K562 (cell line): ENCODE measurements at regions not wholly inside any gene's neighbourhood (a gene's known extent, or its start where the extent isn't known, plus 50 kb on each side); places are given as distances from the start of the nearest gene placed in this dataset.

Experiments used
- ATAC-seq: fragments of 200-7000 bp; cut with Tn5 transposase; 3 replicates; pipeline ENCODE4 v1.9.1; 2020; ENCODE audit warnings: moderate library complexity
- BruUV-seq: library from RNA; stranded (reverse); fragments of 400-500 nt; replicated peaks from 2 replicates; lab custom pipeline; 2021; lab: Mats Ljungman, UMichigan
- CTCF ChIA-PET: fragments of 300-600 bp; formaldehyde crosslinking; extraction: SDS; loops from one replicate; lab custom pipeline; 2021; ENCODE audit warnings: low intra/inter-chr PET ratio; lab: Yijun Ruan, JAX
- POLR2A ChIA-PET: fragments of 300-600, 350-650 bp; sonication (Branson Sonifier 250); formaldehyde crosslinking; extraction: SDS; loops from one replicate; lab custom pipeline; 2021; ENCODE audit warnings: antibody characterized with exemption, inconsistent platforms; lab: Yijun Ruan, JAX
- DNase-seq, 4 experiments: peaks; one replicate each; pipeline versions ENCODE4 v3.0.0 to v3.0.0-alpha.2; 2011 to 2018; ENCODE audit warnings: low spot score in 3 of 4, mixed read lengths in 3 of 4; ENCODE audit errors: extremely low read depth in 1 of 4
- FAIRE-seq: peaks from 2 replicates; lab custom pipeline; 2011; peaks lifted over from hg19 to GRCh38; lab: Jason Lieb, UNC
- H2AFZ ChIP-seq: 2 replicates; pipeline ENCODE4 v1.6.0; 2011; ENCODE audit warnings: low read depth, low read length, control low read depth, inconsistent platforms
- H3K27ac ChIP-seq: fragments of 200-600 bp; 3 replicates; pipeline ENCODE4 v1.8.0; 2011; ENCODE audit warnings: low read depth, mild to moderate bottlenecking, control low read depth, inconsistent platforms, low read length, moderate library complexity, mixed read lengths; ENCODE audit errors: extremely low read depth
- H3K27me3 ChIP-seq, 2 experiments: fragments of 300-600 bp in 1 of 2; 2 replicates in 1 of 2; 3 replicates in 1 of 2; pipeline versions ENCODE4 v1.6.0 to v1.8.0; 2011; ENCODE audit warnings: inconsistent platforms in 2 of 2, low read length in 2 of 2, mild to moderate bottlenecking in 1 of 2, mixed read lengths in 1 of 2, moderate library complexity in 1 of 2; ENCODE audit not compliant: control insufficient read depth in 2 of 2, insufficient read depth in 2 of 2
- H3K36me3 ChIP-seq: fragments of 300-600 bp; 3 replicates; pipeline ENCODE4 v1.8.0; 2011; ENCODE audit warnings: mild to moderate bottlenecking, low read length, inconsistent platforms; ENCODE audit not compliant: control insufficient read depth, insufficient read depth
- H3K4me1 ChIP-seq, 2 experiments: fragments of 200-600 bp in 1 of 2; replicated peaks in 1 of 2; 2 replicates in 1 of 2; 3 replicates in 1 of 2; pipeline versions ENCODE4 v1.5.1 to v1.8.0; 2011; ENCODE audit warnings: inconsistent platforms in 2 of 2, low read length in 2 of 2, mild to moderate bottlenecking in 1 of 2, mixed read lengths in 1 of 2, moderate library complexity in 1 of 2; ENCODE audit not compliant: control insufficient read depth in 2 of 2, insufficient read depth in 2 of 2
- H3K4me2 ChIP-seq: 2 replicates; pipeline ENCODE4 v1.6.1; 2011; ENCODE audit warnings: low read length, control low read depth, inconsistent platforms, mixed read lengths; ENCODE audit not compliant: insufficient read depth
- H3K4me3 ChIP-seq: fragments of 200-600 bp; sonication (generic), shearing (Covaris generic); 2 replicates; pipeline ENCODE4 v1.5.1; 2016; ENCODE audit warnings: control low read depth, inconsistent platforms
- H3K79me2 ChIP-seq: fragments of 200-600 bp; 3 replicates; pipeline ENCODE4 v1.8.0; 2011; ENCODE audit warnings: low read length, inconsistent platforms; ENCODE audit not compliant: control insufficient read depth, insufficient read depth
- H3K9ac ChIP-seq, 2 experiments: 2 replicates each; pipeline versions ENCODE4 v1.6.0 to v1.6.1; 2011; ENCODE audit warnings: low read depth in 2 of 2, low read length in 2 of 2, control low read depth in 1 of 2, inconsistent platforms in 1 of 2, mild to moderate bottlenecking in 1 of 2, mixed read lengths in 1 of 2; ENCODE audit not compliant: insufficient read depth in 1 of 2
- H3K9me1 ChIP-seq: one replicate; pipeline ENCODE4 v1.6.0; 2011; ENCODE audit warnings: inconsistent platforms, mild to moderate bottlenecking, low read length, moderate library complexity; ENCODE audit not compliant: control insufficient read depth, insufficient read depth
- H3K9me3 ChIP-seq: replicated peaks from 2 replicates; pipeline ENCODE4 v1.5.1; 2011; ENCODE audit warnings: low read depth, low read length, inconsistent platforms; ENCODE audit not compliant: control insufficient read depth, insufficient read depth
- H4K20me1 ChIP-seq: replicated peaks from 2 replicates; pipeline ENCODE4 v1.6.1; 2011; ENCODE audit warnings: low read length, inconsistent platforms, mixed read lengths; ENCODE audit not compliant: control insufficient read depth, insufficient read depth
- CSDE1 ChIP-seq, 2 experiments: fragments of 450-650 bp; IDR thresholded peaks; 2 replicates each; pipeline ENCODE4 v1.6.1; 2016; ENCODE audit warnings: mild to moderate bottlenecking in 1 of 2
- GATAD2A ChIP-seq: fragments of 450-650 bp; IDR thresholded peaks from 2 replicates; pipeline ENCODE4 v1.6.1; 2017
- MEF2D ChIP-seq: conservative IDR thresholded peaks from 2 replicates; pipeline ENCODE4 v1.6.1; 2016; ENCODE audit warnings: low read depth, missing genetic modification characterization, missing compliant biosample characterization
- MTF1 ChIP-seq: fragments of 250-450 bp; sonication (Bioruptor Pico); IDR thresholded peaks from 2 replicates; pipeline ENCODE4 v1.9.0; 2021; ENCODE audit warnings: moderate library complexity, mild to moderate bottlenecking, inconsistent platforms, borderline replicate concordance
- NEUROD1 ChIP-seq: fragments of 150-350 bp; IDR thresholded peaks from 2 replicates; pipeline ENCODE4 v1.6.1; 2014; ENCODE audit warnings: borderline replicate concordance, low read length, low read depth; ENCODE audit not compliant: partially characterized antibody
- NRF1 ChIP-seq, 2 experiments: fragments of 450-650 bp; IDR thresholded peaks in 1 of 2; conservative IDR thresholded peaks in 1 of 2; 2 replicates each; pipeline ENCODE4 v1.6.1; 2014; ENCODE audit warnings: mild to moderate bottlenecking in 2 of 2
- SAFB2 ChIP-seq: fragments of 200-400 bp; formaldehyde crosslinking; IDR thresholded peaks from 2 replicates; pipeline ENCODE4 v1.6.1; 2018; ENCODE audit warnings: borderline replicate concordance, low read length, low read depth, moderate library complexity; ENCODE audit not compliant: severe bottlenecking
- SP1 ChIP-seq: sonication (generic); formaldehyde crosslinking; IDR thresholded peaks from 2 replicates; pipeline ENCODE4 v1.8.1; 2022; ENCODE audit warnings: mild to moderate bottlenecking, missing genetic modification reagents
- ZNF778 ChIP-seq: fragments of 450-650 bp; formaldehyde crosslinking; IDR thresholded peaks from 2 replicates; pipeline ENCODE4 v1.4.0; 2020; ENCODE audit warnings: mild to moderate bottlenecking, moderate library complexity
- WGBS: fragments of 100-300 bp; shearing (Covaris generic); methylation state at CpG from one replicate; pipeline ENCODE4 v1.1.6; 2016; ENCODE audit warnings: low coverage, mixed read lengths; ENCODE audit not compliant: insufficient coverage; ENCODE audit errors: missing lambda C conversion rate; 5-methylcytosine and 5-hydroxymethylcytosine counted together
- in situ Hi-C: fragments of 300-500 bp; cut with MboI; formaldehyde crosslinking; loops from 4 replicates; pipeline ENCODE4 v1.15.0; 2018; ENCODE audit warnings: inconsistent platforms, mixed read lengths
- intact Hi-C: fragments of 100-400 bp; cut with micrococcal nuclease; formaldehyde crosslinking; loops from 2 replicates; pipeline ENCODE4 v1.14.2; 2022
- TF ChIP-seq, protein P1 (sequence below): IDR thresholded peaks from 2 replicates; pipeline ENCODE4 v1.6.1; 2014; ENCODE audit warnings: antibody characterized with exemption

DNA sequence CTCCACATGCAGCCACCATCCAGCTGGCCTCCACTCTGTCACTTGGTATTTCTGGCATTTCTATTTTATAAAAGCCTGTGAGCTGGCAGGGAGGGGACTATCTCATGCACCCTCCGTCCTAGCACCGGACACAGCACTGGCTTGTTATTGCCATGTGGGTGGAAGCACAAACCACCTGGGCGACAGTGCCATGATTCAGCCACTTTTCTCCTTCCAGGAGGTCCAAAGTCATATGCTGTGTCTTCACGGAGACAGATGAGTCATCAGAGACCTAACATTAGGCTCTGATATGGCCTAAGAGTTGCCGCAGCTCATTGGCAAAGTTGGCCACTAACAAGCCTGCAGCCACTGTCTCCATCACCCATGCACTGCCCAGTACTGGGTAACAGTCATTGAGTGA is 1123.0 kb downstream of the VRK1 start:
- CTCF ChIA-PET = no interaction called here
- FAIRE-seq = no peak
- in situ Hi-C loops = no loop called here

More for the DNA sequence above, 1123.0 kb downstream of the VRK1 start:
- Histone ChIP-seq H3K4me2 (no peak overlapping the region), H3K27ac (no peak overlapping the region), H4K20me1 (no peaks in the 10 kb centered on the region), H3K4me3 (no peak overlapping the region), H3K36me3 (no peaks in the 10 kb centered on the region), H3K27me3 (no peaks in the 10 kb centered on the region), H3K9ac (no peak overlapping the region), H2AFZ (no peak overlapping the region), H3K9me3 (no peaks in the 10 kb centered on the region), H3K79me2 (no peaks in the 10 kb centered on the region), H3K4me1 (no peaks in the 10 kb centered on the region), H3K9me1 (no peaks in the 10 kb centered on the region)
- BruUV-seq = no TSS peak
- no peak for ATAC-seq
- TF ChIP-seq CSDE1 (IDR thresholded peaks at IDR 0.05) = no peak
- TF ChIP-seq ZNF778 (CRISPR knock-in tag) = no peak
- no peak for TF ChIP-seq NRF1 (conservative IDR thresholded peaks at IDR 0.05 in 1 of 2, IDR thresholded peaks at IDR 0.05 in 1 of 2)
- no peak for TF ChIP-seq SAFB2
- TF ChIP-seq, protein P1, sequence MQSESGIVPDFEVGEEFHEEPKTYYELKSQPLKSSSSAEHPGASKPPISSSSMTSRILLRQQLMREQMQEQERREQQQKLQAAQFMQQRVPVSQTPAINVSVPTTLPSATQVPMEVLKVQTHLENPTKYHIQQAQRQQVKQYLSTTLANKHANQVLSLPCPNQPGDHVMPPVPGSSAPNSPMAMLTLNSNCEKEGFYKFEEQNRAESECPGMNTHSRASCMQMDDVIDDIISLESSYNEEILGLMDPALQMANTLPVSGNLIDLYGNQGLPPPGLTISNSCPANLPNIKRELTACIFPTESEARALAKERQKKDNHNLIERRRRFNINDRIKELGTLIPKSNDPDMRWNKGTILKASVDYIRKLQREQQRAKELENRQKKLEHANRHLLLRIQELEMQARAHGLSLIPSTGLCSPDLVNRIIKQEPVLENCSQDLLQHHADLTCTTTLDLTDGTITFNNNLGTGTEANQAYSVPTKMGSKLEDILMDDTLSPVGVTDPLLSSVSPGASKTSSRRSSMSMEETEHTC = no peak
- no peak for TF ChIP-seq GATAD2A
- TF ChIP-seq SP1 = no peak
- no peak for TF ChIP-seq NEUROD1
- no peak for TF ChIP-seq MTF1
- no peak for TF ChIP-seq MEF2D (tag)
- 0% methylated on average over 4 of the region's 5 CpGs for WGBS
- DNase-seq = no peak
- POLR2A ChIA-PET = interaction anchor here (0.6 kb wide), 1 partner anchor 836 kb away, joined by 3 read pairs; no protein-coding TSS in a partner anchor
- intact Hi-C loops = no loop called here
